Loucy (cell line): ENCODE measurements at regions not wholly inside any gene's neighbourhood (a gene's known extent, or its start where the extent isn't known, plus 50 kb on each side); places are given as distances from the start of the nearest gene placed in this dataset.

Experiments used
- EZH2phosphoT487 ChIP-seq: fragments of 200-600 bp; IDR thresholded peaks from 2 replicates; pipeline ENCODE4 v1.6.1; 2018; ENCODE audit warnings: antibody characterized with exemption, mild to moderate bottlenecking, moderate library complexity, borderline replicate concordance
- TF ChIP-seq, protein P1 (sequence below): fragments of 200-600 bp; sonication (generic); conservative IDR thresholded peaks from 2 replicates; pipeline ENCODE4 v1.5.1; 2014; ENCODE audit warnings: mild to moderate bottlenecking, antibody characterized with exemption, low read length

DNA sequence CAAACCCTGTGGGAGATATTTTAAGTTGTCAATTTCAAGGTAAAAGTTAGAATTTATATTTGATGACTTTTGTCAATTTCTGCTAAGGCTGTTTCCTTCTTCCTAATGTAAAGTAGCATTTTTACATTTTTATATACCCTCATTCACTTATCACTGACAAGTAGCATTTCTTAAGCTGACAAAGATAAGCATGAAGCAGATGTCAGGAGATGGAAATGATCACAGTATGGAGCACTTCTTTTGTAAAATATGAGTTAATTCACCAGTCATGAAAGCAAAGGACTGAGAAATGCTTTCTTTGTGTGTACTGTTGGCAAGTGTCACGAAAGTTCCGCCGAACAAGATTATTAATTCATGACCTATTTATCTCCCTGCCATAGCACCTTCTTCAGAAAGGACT is 503.9 kb downstream of the DNAJB9 start:
- TF ChIP-seq, protein P1, sequence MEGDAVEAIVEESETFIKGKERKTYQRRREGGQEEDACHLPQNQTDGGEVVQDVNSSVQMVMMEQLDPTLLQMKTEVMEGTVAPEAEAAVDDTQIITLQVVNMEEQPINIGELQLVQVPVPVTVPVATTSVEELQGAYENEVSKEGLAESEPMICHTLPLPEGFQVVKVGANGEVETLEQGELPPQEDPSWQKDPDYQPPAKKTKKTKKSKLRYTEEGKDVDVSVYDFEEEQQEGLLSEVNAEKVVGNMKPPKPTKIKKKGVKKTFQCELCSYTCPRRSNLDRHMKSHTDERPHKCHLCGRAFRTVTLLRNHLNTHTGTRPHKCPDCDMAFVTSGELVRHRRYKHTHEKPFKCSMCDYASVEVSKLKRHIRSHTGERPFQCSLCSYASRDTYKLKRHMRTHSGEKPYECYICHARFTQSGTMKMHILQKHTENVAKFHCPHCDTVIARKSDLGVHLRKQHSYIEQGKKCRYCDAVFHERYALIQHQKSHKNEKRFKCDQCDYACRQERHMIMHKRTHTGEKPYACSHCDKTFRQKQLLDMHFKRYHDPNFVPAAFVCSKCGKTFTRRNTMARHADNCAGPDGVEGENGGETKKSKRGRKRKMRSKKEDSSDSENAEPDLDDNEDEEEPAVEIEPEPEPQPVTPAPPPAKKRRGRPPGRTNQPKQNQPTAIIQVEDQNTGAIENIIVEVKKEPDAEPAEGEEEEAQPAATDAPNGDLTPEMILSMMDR = no peak
- TF ChIP-seq EZH2phosphoT487 = no peak
